Sciatic nerve (tissue), 2 donors: ENCODE measurements at regions not wholly inside any gene's neighbourhood (a gene's known extent, or its start where the extent isn't known, plus 50 kb on each side); places are given as distances from the start of the nearest gene placed in this dataset.
"Not testable (repeated sequence)": the region's sequence is repeated elsewhere in the genome, so short reads cannot be mapped to it uniquely, and the experiment has no call there.

Source experiments
- ATAC-seq: fragments of 200-7000 bp; cut with Tn5 transposase; one replicate; pipeline ENCODE4 v1.9.1; 2020; ENCODE audit warnings: mild to moderate bottlenecking, moderate library complexity
- DNase-seq: peaks from one replicate; pipeline ENCODE4 v3.0.0-alpha.2; 2020; ENCODE audit warnings: low spot score
- intact Hi-C: fragments of 100-400 bp; cut with DNase I; formaldehyde crosslinking; loops from one replicate; pipeline ENCODE4 v1.14.2; 2022
- donor health status: DM: no; HTN: no; CAD: no.
- donor health status: DM: no; HTN: no; CAD: no.

GRCh38 chr2:239826786-239827522 is 198.2 kb downstream of the NDUFA10 start:
- ATAC-seq: no peak
- intact Hi-C loops: no loop called here
- peak; percentile 55 for DNase-seq

GRCh38 chr2:239826376-239826775 is 198.8 kb downstream of the NDUFA10 start:
- DNase-seq: peak; percentile 9
- ATAC-seq: no peak
- intact Hi-C loops: no loop called here

GRCh38 chr2:239825705-239825979 is 199.5 kb downstream of the NDUFA10 start:
- intact Hi-C loops: no loop called here
- ATAC-seq (no peak), DNase-seq (no peak)

GRCh38 chr2:239824866-239825704 is 200.1 kb downstream of the NDUFA10 start:
- intact Hi-C loops: no loop called here
- no peak for ATAC-seq

GRCh38 chr2:239824046-239824694 is 201.0 kb downstream of the NDUFA10 start:
- ATAC-seq: peak; percentile 53
- intact Hi-C loops: no loop called here
- peak; percentile 27 for DNase-seq

More at GRCh38 chr2:239824866-239825704, 200.1 kb downstream of the NDUFA10 start:
- peak; percentile 48 for DNase-seq

GRCh38 chr2:239822146-239822831 is 202.9 kb downstream of the NDUFA10 start:
- DNase-seq (peak; percentile 32), ATAC-seq (no peak)
- intact Hi-C loops: no loop called here

- ATAC-seq: no peak
- intact Hi-C loops: no loop called here
- DNase-seq: peak; percentile 28
Measured at GRCh38 chr2:239821694-239822075, 203.5 kb downstream of the NDUFA10 start.

GRCh38 chr2:239820836-239821693 is 204.1 kb downstream of the NDUFA10 start:
- intact Hi-C loops: no loop called here
- no peak for ATAC-seq

GRCh38 chr2:239819974-239820555 is 205.1 kb downstream of the NDUFA10 start:
- intact Hi-C loops: no loop called here
- DNase-seq (peak; percentile 49), ATAC-seq (no peak)

More at GRCh38 chr2:239820836-239821693, 204.1 kb downstream of the NDUFA10 start:
- DNase-seq: peak; percentile 39

- intact Hi-C loops: no loop called here
- DNase-seq: peak; percentile 46
- no peak for ATAC-seq
Measured at GRCh38 chr2:239819091-239819973, 205.8 kb downstream of the NDUFA10 start.

- DNase-seq (peak; percentile 40), ATAC-seq (no peak)
- intact Hi-C loops: no loop called here
Measured at GRCh38 chr2:239818531-239819011, 206.6 kb downstream of the NDUFA10 start.

GRCh38 chr2:239818086-239818485 is 207.1 kb downstream of the NDUFA10 start:
- ATAC-seq (no peak), DNase-seq (peak; percentile 25)
- intact Hi-C loops: no loop called here

GRCh38 chr2:239817468-239818031 is 207.6 kb downstream of the NDUFA10 start:
- peak; percentile 17 for DNase-seq
- intact Hi-C loops, ATAC-seq: not testable (repeated sequence)

GRCh38 chr2:239816576-239817467 is 208.3 kb downstream of the NDUFA10 start:
- intact Hi-C loops: no loop called here

GRCh38 chr2:239815671-239816070 is 209.5 kb downstream of the NDUFA10 start:
- ATAC-seq (no peak), DNase-seq (peak; percentile 36)
- intact Hi-C loops: no loop called here

More at GRCh38 chr2:239816576-239817467, 208.3 kb downstream of the NDUFA10 start:
- ATAC-seq: no peak
- DNase-seq: peak; percentile 23
